Stimulated activated effector memory CD8-positive, alpha-beta T cell treated with anti-CD3 and anti-CD28 coated beads, Interleukin-12 subunit alpha, Interleukin-12 subunit beta, amount 100 ng/mL, for 72 hours (primary cell): ENCODE measurements at regions not wholly inside any gene's neighbourhood (a gene's known extent, or its start where the extent isn't known, plus 50 kb on each side); places are given as distances from the start of the nearest gene placed in this dataset.

Experiments used
- ATAC-seq: fragments of 150-1000 bp; cut with Tn5 transposase; 2 replicates; pipeline ENCODE4 v1.10.0; 2021
- DNase-seq, 2 donors: peaks; one replicate each; pipeline ENCODE4 v3.0.0; 2021 to 2022; ENCODE audit warnings: low spot score in 2 of 2
- H3K27ac Mint-ChIP-seq: one replicate; pipeline ENCODE4 v1.8.0; 2022; ENCODE audit warnings: mild to moderate bottlenecking, mixed read lengths
- H3K36me3 Mint-ChIP-seq: one replicate; pipeline ENCODE4 v1.8.0; 2022; ENCODE audit warnings: mild to moderate bottlenecking, mixed read lengths
- H3K4me1 Mint-ChIP-seq: one replicate; pipeline ENCODE4 v1.8.0; 2022; ENCODE audit warnings: mixed read lengths
- H3K4me3 Mint-ChIP-seq: one replicate; pipeline ENCODE4 v1.8.0; 2022; ENCODE audit warnings: mild to moderate bottlenecking, mixed read lengths
- H3K9me3 Mint-ChIP-seq: one replicate; pipeline ENCODE4 v1.8.0; 2022; ENCODE audit warnings: mixed read lengths

DNA sequence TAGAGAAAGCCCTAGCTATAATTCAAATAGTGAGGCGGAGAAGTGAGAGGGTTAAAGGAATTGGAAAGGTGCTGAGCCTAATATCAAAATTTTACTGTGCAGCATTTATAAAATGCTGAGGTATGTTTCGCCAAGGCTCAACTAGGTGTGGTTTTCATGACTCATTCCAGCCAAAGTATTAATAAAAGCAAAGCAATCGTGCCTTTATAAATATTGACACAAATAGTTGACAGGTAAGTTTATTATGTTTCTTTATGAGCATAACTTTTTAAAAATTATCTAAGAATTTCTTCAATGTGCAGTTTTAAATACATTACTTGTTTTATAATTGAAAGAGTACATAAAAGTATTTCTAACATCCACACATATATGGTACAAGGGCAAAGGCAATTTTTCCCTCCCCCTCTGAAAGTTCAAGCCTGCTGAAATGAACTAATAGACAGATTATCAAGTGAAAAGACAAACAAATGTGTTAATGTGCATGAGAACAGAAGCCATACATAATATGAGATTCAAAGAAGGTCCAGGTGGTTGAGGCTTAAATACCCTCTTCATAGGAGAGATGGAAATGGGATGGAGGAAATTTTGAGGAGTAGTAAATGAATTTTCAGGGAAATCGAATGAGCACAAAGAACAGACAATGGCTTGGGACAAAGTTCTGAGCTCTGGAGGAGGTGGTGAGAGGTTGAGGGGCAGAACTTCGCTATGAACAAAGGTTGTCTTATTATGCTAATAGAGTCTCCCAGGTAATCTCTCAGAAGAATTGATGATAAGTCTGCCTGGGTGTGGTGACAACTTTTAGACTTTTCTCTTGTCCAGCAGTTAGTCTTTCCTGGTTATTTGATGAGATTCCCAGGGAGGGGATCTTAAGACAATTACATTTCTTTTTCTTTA, 326.5 kb downstream of the BUD13 start:
- Mint-ChIP-seq H3K36me3 (no peaks in the 10 kb centered on the region), H3K4me1 (no peaks in the 10 kb centered on the region), H3K27ac (no peak overlapping the region), H3K4me3 (no peak overlapping the region), H3K9me3 (peaks cover 2% of the 10 kb centered on the region)
- ATAC-seq (no peak), DNase-seq (no peak)

DNA sequence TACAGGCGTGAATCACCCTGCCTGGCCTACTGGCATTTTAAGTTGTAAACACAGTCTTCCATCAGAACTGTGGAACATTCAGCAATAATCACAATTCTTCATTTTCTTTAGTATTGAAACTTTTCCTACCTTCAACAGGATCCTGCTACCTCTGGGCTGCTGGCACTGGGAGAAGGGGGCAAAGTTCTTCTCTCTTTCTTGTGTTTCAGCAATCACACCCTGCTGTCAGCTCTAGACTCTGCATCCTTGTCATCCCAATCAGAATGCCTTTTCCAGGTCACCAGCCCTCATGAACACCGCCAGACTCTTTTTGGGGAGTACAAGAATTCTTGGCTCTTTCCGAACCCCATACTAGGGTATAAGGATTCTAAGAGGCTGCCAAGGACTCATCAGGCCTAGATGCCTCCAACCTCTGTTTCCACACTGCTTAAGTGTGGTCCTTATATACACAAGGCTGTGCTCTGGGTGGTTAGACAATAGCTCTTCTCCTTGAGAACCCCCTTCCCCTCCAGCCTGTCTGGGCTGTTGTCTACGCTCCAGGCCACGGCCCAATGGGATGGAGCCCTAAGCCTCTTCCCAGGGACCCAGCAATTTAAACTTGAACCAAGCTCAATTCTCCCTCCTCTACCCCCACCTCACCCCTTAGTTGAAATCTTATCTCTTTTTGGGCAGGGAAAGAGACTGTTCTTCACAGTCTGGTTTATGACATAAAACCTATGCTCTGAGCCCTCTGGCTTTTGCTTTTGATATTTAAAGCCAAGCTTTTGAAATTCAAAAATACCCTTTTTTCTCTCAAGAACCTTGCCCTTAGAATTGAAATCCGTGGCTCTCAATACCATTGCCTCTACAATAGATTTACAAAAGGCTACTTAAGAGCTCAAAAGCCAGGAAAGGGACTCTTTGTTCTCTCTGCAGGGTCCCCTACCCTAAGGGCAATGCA, 327.4 kb downstream of the BUD13 start:
- H3K27ac Mint-ChIP-seq: no peak overlapping the region
- no peaks in the 10 kb centered on the region for H3K36me3 Mint-ChIP-seq
- DNase-seq (no peak), ATAC-seq (no peak)
- no peaks in the 10 kb centered on the region for H3K4me1 Mint-ChIP-seq
- peaks cover 2% of the 10 kb centered on the region for H3K9me3 Mint-ChIP-seq
- H3K4me3 Mint-ChIP-seq: no peak overlapping the region

DNA sequence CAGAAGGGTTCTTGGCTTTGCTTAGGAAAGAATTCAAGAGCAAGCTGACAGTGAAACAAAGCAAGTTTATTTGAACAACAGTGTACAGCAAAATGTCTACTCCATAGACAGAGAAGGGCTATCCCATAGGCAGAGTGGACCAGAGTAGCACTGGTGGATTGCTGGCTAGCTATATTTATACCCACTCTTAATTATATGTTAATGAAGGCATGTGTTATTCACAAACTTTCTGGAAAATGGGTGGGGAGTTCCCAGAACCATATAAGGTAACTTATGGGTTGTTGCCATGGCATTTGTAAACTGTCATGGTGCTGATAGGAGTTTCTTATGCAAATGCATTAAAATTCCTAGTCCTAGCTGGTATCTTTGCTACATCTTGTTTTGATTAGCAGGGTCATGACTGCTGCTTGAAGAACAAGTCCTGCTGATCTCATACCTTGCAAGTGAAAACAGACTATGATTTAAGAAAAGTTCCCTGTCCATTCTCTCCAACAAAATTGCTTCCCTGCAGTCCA, 330.5 kb downstream of the BUD13 start:
- no peak overlapping the region for H3K27ac Mint-ChIP-seq
- peaks cover 2% of the 10 kb centered on the region for H3K9me3 Mint-ChIP-seq
- no peaks in the 10 kb centered on the region for H3K4me1 Mint-ChIP-seq
- no peak overlapping the region for H3K4me3 Mint-ChIP-seq
- H3K36me3 Mint-ChIP-seq: no peaks in the 10 kb centered on the region
- no peak for DNase-seq
- ATAC-seq: no peak

DNA sequence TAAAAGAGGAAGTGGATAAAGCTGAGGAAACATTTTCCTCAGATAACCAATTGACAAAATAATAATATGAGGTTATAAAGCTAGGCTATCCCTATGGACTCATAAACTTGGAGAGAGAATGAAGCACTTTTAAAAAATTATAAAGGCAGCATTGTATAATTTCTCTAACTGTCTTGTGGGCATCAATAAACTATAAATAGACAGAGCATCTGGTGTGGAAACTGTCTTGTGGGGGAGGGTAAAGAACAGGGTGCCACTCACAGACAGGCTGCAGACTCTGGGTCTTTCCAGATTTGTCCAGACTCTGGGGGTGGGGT, 333.5 kb downstream of the BUD13 start:
- Mint-ChIP-seq H3K36me3 (no peaks in the 10 kb centered on the region), H3K9me3 (peaks cover 2% of the 10 kb centered on the region), H3K27ac (no peak overlapping the region), H3K4me3 (no peak overlapping the region), H3K4me1 (no peaks in the 10 kb centered on the region)
- ATAC-seq (no peak), DNase-seq (no peak)

DNA sequence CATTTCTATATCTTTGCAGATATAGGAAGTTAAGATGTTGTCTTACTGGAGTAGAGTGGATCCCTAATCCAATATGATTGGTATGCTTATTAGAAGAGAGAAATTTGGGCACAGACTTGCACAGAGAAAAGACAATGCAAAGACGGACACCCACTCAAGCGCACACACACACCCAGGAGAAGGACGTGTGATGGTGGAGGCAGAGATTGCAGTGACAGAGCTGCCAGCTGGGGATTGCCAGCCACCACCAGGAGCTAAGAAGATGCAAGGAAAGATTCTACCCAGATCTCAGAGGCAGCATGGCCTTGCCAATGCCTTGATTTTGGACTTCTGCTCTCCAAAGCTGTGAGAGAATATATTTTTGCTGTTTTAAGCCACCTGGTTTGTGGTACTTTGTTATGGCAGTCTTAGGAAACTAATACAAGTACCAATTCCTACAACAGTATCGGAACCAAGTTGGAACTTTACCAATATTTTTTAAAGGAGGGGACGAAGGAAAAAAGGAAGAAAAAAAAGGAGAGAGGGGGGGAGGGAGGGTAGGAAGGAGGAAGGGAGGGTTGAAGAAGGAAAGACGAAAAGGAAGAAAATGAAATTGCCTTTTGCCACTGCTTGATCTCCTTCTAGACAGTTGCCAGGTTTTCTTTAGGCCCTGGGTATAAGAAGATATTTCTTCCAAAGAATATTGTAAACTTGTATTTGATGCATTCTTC, 334.0 kb downstream of the BUD13 start:
- DNase-seq (no peak), ATAC-seq (no peak)
- no peak overlapping the region for H3K4me3 Mint-ChIP-seq
- H3K36me3 Mint-ChIP-seq: no peaks in the 10 kb centered on the region
- H3K4me1 Mint-ChIP-seq: no peaks in the 10 kb centered on the region
- no peak overlapping the region for H3K27ac Mint-ChIP-seq
- H3K9me3 Mint-ChIP-seq: peaks cover 2% of the 10 kb centered on the region

DNA sequence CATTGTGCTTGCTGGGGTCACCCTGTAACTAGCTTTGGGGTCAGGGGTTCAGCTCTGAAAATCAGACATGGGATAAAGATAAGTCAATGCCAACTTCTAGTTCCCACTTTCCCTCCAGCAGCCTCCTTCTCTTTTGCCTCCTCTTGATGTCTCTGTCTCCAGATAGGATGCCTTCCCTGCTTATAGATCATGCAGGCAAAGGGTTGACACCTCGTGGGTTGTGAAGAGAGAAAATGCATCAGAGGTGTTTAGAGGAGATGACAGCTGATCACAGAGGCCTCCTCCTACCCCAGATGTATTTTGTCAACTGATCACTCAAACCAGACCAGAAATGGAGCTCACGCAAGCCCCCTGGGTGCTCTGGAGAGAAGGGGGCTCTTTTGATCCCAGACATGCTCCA, 337.8 kb downstream of the BUD13 start:
- peaks cover 2% of the 10 kb centered on the region for H3K9me3 Mint-ChIP-seq
- ATAC-seq (no peak), DNase-seq (no peak)
- no peak overlapping the region for H3K27ac Mint-ChIP-seq
- H3K4me1 Mint-ChIP-seq: no peaks in the 10 kb centered on the region
- no peaks in the 10 kb centered on the region for H3K36me3 Mint-ChIP-seq
- no peak overlapping the region for H3K4me3 Mint-ChIP-seq

DNA sequence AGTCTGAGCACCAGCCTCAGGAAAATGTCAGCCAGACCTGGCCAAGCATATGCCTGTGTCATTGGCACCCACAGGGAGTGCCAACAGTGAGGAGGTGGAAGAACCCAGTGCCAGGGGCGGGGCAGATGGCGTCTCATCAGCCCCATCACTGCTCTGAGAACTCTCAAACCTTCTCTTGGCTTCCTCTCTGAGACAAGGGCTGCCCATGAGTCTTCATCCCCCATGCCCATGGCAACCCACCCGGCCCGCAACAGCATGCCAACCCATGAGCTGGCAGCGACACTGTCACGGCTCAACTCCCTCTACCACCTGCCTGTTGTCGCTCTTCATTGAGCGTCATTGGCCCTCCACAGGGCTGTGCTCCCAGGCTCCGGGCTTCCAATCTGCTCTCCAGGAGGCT, 340.5 kb downstream of the BUD13 start:
- ATAC-seq: no peak
- no peaks in the 10 kb centered on the region for H3K36me3 Mint-ChIP-seq
- no peaks in the 10 kb centered on the region for H3K9me3 Mint-ChIP-seq
- H3K27ac Mint-ChIP-seq: no peak overlapping the region
- H3K4me3 Mint-ChIP-seq: no peak overlapping the region
- DNase-seq: no peak
- no peaks in the 10 kb centered on the region for H3K4me1 Mint-ChIP-seq

DNA sequence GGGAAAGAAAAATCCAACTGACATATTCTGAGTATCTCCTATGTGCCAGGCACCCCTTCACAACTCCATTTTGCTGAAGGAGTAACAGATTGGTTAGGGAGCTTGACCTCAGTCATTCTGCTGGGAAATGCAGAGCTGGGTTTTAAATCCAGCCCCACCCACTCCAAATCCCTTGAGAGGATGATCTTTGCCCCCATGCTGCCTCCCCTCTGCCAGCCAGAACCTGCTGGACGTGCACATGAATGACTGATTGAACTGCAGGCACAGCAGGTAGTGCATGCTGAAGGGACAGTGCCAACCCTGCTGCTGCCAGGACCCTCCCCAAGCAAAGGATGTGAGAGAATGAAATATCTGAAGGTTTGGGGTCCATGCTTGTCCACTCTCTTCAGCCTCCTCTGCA, 340.9 kb downstream of the BUD13 start:
- Mint-ChIP-seq H3K9me3 (no peaks in the 10 kb centered on the region), H3K36me3 (no peaks in the 10 kb centered on the region), H3K27ac (no peak overlapping the region), H3K4me3 (no peak overlapping the region), H3K4me1 (no peaks in the 10 kb centered on the region)
- no peak for ATAC-seq
- no peak for DNase-seq

DNA sequence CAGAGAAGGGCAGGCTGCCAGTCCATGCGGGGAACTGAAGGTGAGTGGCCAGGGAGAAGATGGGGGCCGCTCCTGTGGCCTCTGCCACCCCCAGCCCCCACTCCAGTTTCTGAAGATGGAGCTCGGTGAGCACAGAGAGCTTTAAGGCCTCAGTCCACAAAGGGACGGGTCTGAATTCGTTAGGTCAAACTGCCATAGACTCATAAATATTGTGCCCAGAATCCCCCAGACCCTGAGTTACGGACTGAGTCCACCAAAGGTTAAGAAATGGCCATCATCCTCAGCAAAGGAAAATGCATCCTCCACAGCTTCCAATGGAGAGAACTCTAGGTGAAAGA, 344.2 kb downstream of the BUD13 start:
- H3K36me3 Mint-ChIP-seq: no peaks in the 10 kb centered on the region

DNA sequence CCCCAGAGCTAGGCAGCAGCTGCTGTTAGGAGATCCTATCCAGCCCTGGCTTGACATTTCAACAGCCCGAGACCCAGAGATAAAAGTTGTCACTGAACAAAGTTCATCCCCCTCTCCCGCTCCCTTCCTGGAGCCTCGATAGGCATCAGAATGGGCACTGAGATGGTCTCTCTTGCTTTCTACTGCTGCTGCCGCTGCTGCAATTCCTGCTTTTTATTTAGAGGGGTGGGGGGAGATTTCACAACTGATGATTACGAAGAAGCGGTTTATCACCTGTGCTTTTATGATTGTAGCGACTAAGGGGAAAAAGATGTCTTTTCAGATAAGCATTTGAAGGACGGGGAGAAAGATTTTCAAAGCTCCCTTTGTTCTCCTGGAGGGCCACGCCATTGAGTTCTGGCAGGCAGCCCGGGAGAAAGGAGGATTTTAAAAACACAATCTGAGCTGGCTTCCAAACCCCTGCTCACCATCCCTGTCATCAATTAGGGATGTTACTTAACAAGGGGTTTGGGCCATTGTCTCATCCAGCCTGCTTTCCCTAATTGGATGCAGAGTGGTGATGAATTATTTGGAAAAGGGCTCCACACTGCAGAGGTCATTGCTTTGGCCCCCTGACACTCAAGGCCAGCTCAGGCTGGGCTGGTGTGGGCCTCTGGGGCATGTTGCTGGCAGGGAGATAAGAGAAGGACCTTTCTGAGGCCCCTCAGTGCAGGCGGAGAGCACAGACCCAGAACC, 344.7 kb downstream of the BUD13 start:
- Mint-ChIP-seq H3K36me3 (no peaks in the 10 kb centered on the region), H3K27ac (no peak overlapping the region), H3K4me1 (no peaks in the 10 kb centered on the region), H3K4me3 (no peak overlapping the region), H3K9me3 (no peaks in the 10 kb centered on the region)
- no peak for DNase-seq
- ATAC-seq: no peak

More for the DNA sequence above, 344.2 kb downstream of the BUD13 start:
- ATAC-seq (no peak), DNase-seq (no peak)
- H3K27ac Mint-ChIP-seq: no peak overlapping the region
- no peaks in the 10 kb centered on the region for H3K4me1 Mint-ChIP-seq
- no peaks in the 10 kb centered on the region for H3K9me3 Mint-ChIP-seq
- H3K4me3 Mint-ChIP-seq: no peak overlapping the region

DNA sequence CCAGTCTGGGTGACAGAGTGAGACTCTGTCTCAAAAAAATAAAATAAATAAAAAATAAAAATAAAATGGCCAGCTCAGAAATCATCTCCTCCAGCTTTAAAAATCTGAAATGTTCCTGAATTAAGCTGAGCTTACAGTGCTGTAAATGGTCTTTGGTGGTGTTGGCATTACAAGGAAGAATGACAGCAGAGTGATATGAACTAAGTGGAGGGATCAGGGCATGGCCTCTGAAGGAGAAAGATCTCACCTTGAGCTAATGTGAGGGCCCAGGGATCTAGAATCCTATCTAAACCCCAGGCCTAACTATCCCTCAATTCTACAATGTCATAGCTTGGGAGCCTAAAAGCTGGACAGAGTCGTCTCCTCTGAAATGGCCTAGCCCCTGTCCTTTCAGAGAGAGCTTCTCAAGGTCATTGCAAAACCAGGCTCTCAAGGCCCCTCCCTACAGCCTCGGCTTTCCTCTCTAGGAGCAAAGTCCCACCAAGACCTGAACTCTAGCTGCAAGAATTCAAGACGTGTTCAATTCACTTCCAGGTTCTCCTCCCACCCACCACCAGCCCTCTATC, 345.4 kb downstream of the BUD13 start:
- ATAC-seq: no peak
- Mint-ChIP-seq H3K4me3 (no peak overlapping the region), H3K4me1 (no peaks in the 10 kb centered on the region), H3K9me3 (no peaks in the 10 kb centered on the region), H3K27ac (no peak overlapping the region), H3K36me3 (no peaks in the 10 kb centered on the region)
- DNase-seq: no peak

DNA sequence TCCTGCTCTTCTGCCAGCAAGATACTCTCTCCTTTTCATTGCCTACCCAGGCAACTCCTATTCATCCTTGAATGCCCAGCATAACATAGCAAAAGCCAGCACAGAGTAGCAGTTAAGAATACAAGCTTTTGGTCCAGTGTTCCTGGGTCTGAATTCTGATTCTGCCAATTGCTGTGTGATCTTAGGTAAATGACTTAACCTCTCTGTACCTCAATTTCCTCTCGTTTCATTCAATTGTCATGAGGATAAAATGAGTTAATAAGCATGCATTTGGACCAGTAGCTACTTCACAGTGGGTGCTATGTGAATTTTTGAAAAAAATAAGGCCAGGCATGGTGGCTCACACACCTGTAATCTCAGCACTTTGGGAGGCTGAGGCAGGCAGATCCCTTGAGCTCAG, 346.0 kb downstream of the BUD13 start:
- Mint-ChIP-seq H3K4me3 (no peak overlapping the region), H3K9me3 (no peaks in the 10 kb centered on the region), H3K36me3 (no peaks in the 10 kb centered on the region), H3K4me1 (no peaks in the 10 kb centered on the region), H3K27ac (no peak overlapping the region)
- ATAC-seq (no peak), DNase-seq (no peak)

DNA sequence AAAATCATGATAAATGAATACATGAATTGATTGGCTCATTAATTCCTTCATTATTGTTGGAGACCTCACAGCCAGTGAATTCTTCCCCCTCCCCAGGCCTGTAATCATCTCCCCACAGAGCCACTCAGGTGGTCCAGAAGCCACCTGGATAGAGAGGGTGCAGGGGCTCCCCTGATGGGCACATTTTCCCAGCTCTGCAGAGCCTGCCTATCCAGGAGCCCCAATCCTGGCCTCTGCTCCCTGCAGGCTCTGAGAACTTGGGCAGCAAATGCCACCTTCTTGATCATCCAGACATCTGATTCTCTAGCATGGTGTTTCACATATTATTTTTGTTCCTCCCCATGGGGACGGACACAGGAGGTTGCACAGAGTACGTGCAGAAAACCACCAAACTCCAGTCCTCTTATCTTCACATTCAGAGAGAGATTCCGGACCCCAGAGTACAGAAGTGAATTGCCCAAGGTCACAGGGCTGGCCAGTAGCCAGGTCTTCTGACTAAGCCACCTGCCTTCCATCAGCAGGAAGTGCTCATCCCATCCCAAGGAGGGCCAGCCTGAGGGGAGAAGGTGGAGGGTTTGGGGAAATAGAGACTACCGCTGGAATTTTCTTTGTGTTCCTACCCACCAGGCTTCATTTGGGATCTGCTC, 348.0 kb downstream of the BUD13 start:
- DNase-seq (no peak), ATAC-seq (no peak)
- no peaks in the 10 kb centered on the region for H3K4me1 Mint-ChIP-seq
- no peaks in the 10 kb centered on the region for H3K36me3 Mint-ChIP-seq
- no peak overlapping the region for H3K27ac Mint-ChIP-seq
- H3K4me3 Mint-ChIP-seq: no peak overlapping the region
- no peaks in the 10 kb centered on the region for H3K9me3 Mint-ChIP-seq

DNA sequence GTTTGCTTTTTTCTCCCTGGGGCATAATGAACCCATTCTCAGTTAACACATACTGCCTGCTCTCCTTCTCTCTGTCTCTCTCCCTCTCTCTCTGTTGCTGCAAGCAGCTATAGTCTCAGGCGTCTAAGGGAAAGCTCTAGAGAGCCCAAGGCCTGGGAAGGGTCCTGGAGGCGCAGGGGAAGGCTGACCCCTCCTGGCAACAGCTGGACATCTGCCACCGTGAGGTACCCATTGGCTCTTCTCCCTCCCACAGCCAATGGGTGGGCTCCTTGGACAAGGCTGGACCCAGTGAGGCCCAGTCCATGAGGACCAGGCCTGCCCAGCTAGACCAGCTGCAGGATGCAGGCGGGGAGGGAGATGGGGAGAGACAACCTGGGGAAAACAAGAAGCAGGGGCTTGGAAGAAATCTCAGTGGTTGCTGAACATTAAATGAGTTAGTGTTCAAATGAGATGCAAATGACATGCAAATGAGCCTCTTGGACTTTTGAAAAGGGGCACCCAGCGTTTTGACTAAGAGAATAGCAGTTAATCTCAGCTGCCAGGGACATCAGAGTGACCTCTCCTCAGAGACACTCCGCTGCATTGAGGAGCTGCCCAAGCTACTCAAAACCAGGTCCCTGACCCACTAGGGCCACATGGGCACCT, 349.7 kb downstream of the BUD13 start:
- no peaks in the 10 kb centered on the region for H3K36me3 Mint-ChIP-seq
- ATAC-seq (no peak), DNase-seq (no peak)
- no peaks in the 10 kb centered on the region for H3K9me3 Mint-ChIP-seq
- H3K27ac Mint-ChIP-seq: no peak overlapping the region
- H3K4me1 Mint-ChIP-seq: no peaks in the 10 kb centered on the region
- H3K4me3 Mint-ChIP-seq: no peak overlapping the region
